RWPE1 (cell line): ENCODE measurements at regions not wholly inside any gene's neighbourhood (a gene's known extent, or its start where the extent isn't known, plus 50 kb on each side); places are given as distances from the start of the nearest gene placed in this dataset.

Experiments used
- CTCF ChIA-PET: fragments of 350-600 bp; sonication (Branson Sonifier 250); formaldehyde crosslinking; extraction: SDS; loops from one replicate; lab custom pipeline; 2021; lab: Yijun Ruan, JAX
- POLR2A ChIA-PET: fragments of 400-600 bp; formaldehyde crosslinking; extraction: SDS; loops from one replicate; lab custom pipeline; 2020; ENCODE audit warnings: antibody characterized with exemption; ENCODE audit not compliant: low non-redundant PET; lab: Yijun Ruan, JAX
- DNase-seq: peaks from one replicate; pipeline ENCODE4 v3.0.0; 2012; ENCODE audit warnings: low spot score
- H3K27ac ChIP-seq: fragments of 450-650 bp; 2 replicates; pipeline ENCODE4 v1.5.1; 2017
- TF ChIP-seq, protein P1 (sequence below): fragments of 450-650 bp; conservative IDR thresholded peaks from 2 replicates; pipeline ENCODE4 v1.5.1; 2017; ENCODE audit warnings: low read depth, mild to moderate bottlenecking

DNA sequence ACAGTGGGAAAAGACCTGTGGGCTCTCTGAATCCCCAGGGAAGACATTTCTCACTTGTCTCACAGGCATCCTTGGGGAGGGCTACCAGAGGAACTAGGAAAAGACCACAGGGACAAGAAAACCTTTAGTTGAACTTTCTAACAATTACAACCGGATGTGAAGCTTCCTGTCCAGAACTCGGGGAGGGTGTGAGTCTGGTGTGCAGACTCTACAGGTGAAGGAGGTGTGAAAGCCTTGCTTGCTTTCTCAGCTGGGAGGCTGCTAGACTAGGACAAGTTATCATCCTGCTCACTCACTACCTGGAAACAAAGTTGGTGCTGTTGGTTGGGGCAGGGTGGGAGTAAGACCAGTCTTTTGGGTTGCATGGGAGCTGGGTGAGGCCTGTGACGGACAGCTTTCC is 158.5 kb upstream of the PBDC1 start:
- TF ChIP-seq, protein P1, sequence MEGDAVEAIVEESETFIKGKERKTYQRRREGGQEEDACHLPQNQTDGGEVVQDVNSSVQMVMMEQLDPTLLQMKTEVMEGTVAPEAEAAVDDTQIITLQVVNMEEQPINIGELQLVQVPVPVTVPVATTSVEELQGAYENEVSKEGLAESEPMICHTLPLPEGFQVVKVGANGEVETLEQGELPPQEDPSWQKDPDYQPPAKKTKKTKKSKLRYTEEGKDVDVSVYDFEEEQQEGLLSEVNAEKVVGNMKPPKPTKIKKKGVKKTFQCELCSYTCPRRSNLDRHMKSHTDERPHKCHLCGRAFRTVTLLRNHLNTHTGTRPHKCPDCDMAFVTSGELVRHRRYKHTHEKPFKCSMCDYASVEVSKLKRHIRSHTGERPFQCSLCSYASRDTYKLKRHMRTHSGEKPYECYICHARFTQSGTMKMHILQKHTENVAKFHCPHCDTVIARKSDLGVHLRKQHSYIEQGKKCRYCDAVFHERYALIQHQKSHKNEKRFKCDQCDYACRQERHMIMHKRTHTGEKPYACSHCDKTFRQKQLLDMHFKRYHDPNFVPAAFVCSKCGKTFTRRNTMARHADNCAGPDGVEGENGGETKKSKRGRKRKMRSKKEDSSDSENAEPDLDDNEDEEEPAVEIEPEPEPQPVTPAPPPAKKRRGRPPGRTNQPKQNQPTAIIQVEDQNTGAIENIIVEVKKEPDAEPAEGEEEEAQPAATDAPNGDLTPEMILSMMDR = no peak
- CTCF ChIA-PET = no interaction called here
- POLR2A ChIA-PET = no interaction called here
- DNase-seq = no peak
- H3K27ac ChIP-seq = no peak overlapping the region

DNA sequence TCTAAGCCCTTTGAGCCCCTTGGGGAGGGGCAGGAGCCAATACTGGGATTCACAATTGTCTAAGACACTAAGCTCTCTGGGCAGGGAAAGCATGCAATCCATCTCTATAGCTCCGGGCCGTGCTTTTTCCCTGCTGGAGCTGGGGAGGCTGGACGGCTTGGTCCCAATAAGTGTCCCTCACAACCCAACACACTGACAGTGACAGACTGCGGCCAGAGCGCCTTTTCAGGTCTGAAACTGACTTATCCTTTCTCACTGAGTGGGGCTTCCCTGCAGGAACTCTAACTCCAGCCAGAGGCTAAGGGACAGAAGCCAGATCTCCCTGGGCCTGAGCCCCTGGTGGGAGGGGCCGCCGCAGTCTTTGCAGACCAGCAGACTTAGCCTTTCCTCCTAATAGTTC is 146.6 kb upstream of the PBDC1 start:
- ChIA-PET CTCF (no interaction called here), POLR2A (no interaction called here)
- H3K27ac ChIP-seq = no peak overlapping the region
- DNase-seq = no peak
- TF ChIP-seq, protein P1 = no peak

DNA sequence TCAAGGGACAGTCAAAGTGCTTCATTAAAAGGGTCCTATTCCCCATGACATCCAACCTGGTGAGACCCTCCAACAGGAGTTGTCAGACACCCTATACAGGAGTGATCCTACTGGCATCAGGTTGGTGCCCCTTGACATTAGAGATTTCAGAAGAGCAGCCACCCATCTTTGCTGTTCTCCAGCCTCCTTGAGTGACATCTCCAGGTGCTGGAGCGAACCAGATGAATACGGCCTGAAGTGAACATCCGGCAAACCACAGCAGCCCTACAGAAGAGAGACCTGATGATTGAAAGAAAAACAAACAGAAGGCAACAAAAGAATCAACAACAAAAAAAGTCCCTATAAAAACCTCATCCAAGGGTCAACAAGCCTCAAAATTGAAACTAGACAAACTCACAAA is 146.1 kb upstream of the PBDC1 start:
- CTCF ChIA-PET = no interaction called here
- TF ChIP-seq, protein P1 = no peak
- DNase-seq = no peak
- POLR2A ChIA-PET = no interaction called here
- no peak overlapping the region for H3K27ac ChIP-seq

DNA sequence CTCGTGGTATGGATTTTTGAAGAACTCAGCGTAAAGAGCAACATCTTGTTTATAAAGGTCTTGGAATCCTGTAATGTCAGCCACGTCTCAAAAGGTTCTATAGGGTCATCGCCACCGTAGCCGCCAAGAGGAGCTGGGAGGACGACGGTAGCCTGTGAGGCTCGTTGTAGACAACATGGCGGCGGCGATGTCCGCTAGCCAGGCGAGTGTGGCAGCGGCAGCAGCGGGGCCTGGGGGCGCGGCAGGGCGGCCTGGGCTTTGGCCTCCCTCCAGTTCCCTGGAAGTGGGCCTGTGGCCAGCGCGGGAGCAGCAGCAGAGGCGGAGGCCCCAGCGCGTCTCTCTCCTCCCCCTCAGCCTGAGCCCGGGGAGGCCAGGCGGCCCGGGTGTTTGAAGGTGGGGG is 143.5 kb upstream of the PBDC1 start:
- POLR2A ChIA-PET = no interaction called here
- H3K27ac ChIP-seq = no peak overlapping the region
- TF ChIP-seq, protein P1 = no peak
- no peak for DNase-seq
- CTCF ChIA-PET = no interaction called here

DNA sequence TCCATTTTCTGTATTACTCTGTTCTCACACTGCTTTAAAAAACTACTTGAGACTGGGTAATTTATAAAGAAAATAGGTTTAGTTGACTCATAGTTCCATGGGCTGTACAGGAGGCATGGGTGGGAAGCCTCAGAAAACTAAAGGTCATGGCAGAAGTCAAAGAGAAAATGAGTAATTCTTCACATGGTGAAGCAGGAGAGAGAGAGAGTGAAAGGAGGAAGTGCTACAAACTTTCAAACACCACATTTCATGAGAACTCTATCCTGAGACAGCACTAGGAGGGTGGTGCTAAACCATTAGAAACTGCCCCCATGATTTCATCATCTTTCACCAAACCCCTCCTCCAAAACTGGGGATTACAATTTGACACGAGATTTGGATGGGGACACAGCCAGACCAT is 108.0 kb upstream of the PBDC1 start:
- DNase-seq = no peak
- H3K27ac ChIP-seq = no peak overlapping the region
- TF ChIP-seq, protein P1 = no peak
- ChIA-PET CTCF (no interaction called here), POLR2A (no interaction called here)

DNA sequence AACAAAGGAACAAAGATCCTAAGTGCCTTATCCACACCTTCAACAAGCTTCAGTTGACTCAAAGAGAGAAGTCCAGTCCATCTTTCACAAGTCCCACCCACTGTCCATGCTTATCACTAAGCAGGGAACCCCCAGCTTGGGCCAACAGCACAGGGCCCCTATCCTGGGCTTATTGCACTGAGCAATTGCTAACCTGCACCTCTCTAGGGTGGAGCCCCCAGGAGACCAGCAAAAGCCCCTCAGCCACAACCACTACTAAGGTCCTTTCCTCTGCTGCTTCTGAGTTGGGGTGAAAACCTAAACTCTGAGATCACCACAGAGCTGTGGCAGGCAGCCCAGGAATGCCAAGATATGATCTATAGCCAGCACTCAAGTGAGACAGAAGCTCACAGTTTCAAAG is 96.7 kb upstream of the PBDC1 start:
- no peak overlapping the region for H3K27ac ChIP-seq
- ChIA-PET POLR2A (no interaction called here), CTCF (no interaction called here)
- TF ChIP-seq, protein P1 = no peak
- no peak for DNase-seq

DNA sequence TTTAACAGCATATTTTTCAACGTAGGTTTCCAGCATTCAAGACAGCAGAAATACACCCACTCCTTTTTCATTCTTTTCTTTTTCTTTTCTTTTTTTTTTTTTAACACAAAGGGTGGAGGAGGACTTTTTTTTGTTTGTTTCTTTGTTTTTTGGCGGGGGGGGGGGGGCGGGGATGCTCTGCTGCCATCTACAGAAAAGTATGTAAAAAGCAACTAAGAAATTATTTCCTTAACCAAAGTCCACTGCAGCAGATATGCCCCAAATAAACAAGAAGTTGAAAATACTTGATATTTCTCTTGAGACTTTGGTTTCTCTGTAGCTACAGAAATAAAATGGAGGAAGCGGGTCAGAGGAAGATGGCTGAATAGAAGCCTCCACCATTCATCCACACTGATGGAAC is 63.2 kb upstream of the PBDC1 start:
- ChIA-PET CTCF (no interaction called here), POLR2A (no interaction called here)
- TF ChIP-seq, protein P1 = no peak

More for the DNA sequence above, 63.2 kb upstream of the PBDC1 start:
- no peak overlapping the region for H3K27ac ChIP-seq
- peak; percentile 5 for DNase-seq
